Esophagus squamous epithelium (tissue), 4 donors: ENCODE measurements at regions not wholly inside any gene's neighbourhood (a gene's known extent, or its start where the extent isn't known, plus 50 kb on each side); places are given as distances from the start of the nearest gene placed in this dataset.

ENCODE experiments used
- CTCF ChIP-seq, 6 experiments: fragments of 450-650 bp in 4 of 6; fragments of 200-600 bp in 2 of 6; sonication (generic) in 2 of 6; IDR thresholded peaks; one replicate each; pipeline ENCODE4 v1.5.1; 2016 to 2019; ENCODE audit warnings: antibody characterized with exemption in 6 of 6, mild to moderate bottlenecking in 4 of 6, moderate library complexity in 4 of 6
- POLR2A ChIP-seq, 4 donors: fragments of 450-650 bp; IDR thresholded peaks; one replicate each; pipeline ENCODE4 v1.6.1; 2017; ENCODE audit warnings: antibody characterized with exemption in 4 of 4, mild to moderate bottlenecking in 4 of 4, moderate library complexity in 3 of 4

DNA sequence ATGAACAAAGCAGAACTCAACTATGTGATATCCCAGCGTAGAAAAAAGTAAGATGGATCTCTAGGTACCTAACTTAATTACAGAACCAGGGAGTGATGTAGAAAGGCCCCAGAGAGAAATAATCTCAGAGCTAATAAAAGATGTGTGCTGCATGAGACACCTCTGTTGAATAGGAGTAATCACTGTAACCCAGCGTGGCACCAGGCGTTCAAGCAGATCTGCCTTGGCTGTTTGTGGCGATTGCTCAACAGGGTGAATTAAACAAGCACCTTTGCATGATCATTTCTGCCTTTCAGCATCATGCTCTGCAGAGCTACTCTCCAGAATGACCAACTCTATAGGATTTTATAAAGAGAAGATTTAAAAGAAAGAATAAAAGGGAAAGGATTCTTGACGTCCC is 81.7 kb upstream of the KCNIP4 start:
- TF ChIP-seq CTCF (IDR thresholded peaks at IDR 0.05), result no peak
- no peak for TF ChIP-seq POLR2A (IDR thresholded peaks at IDR 0.05)
